GM19238 (cell line): ENCODE measurements at regions not wholly inside any gene's neighbourhood (a gene's known extent, or its start where the extent isn't known, plus 50 kb on each side); places are given as distances from the start of the nearest gene placed in this dataset.
"Not testable (repeated sequence)": the region's sequence is repeated elsewhere in the genome, so short reads cannot be mapped to it uniquely, and the experiment has no call there.

ENCODE experiments used
- DNase-seq: peaks from one replicate; pipeline ENCODE4 v3.0.0; 2011; ENCODE audit warnings: low spot score; ENCODE audit not compliant: insufficient read length

DNA sequence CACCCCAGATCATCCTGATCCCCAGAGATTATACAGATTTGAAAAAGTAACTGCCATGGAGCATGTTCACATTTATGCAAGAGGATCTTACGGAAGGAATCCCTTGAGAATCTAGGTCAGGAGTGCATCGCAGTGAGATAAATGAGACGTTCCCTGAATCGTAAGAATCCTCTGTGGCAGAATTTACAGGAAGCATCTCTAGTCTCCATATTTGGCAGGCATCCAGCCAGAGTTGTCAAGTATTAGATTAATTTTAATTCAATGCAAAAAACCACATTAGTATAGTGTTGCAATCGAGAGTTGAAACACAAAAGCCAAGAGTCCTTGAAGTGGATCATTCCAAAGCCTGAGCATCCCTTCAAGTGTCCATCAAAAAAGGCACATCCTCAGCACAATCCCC lies 100.8 kb downstream of the RRAGC start:
- DNase-seq, result no peak

GRCh38 chr1:38746941-38747600 lies 112.5 kb downstream of the RRAGC start:
- DNase-seq, result no peak

DNA sequence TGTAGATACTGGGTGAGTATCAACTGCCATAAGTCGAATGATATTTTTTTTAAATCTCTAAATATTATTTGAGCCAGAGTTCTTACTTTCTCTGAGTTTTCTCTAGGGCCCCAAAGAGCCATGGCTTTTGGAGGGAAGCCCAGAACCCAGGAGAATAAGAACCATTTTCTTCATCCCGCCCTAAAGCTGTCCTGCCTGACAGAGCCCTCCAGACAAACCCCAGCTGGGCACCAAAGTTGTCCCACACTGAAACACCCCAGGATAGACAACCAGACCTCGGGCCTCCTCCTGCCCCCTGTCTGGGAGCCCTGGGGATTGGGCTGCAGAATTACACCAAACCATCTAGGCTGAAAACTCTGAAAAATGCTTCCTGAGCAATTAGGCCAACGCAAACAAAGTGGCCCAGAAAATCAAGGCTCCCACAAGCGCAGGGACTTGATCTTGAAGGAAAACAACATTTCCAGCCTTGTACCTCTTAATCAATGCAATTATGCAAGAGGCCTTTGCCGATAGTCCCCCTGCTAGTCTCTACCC lies 113.1 kb downstream of the RRAGC start:
- DNase-seq, result no peak

DNA sequence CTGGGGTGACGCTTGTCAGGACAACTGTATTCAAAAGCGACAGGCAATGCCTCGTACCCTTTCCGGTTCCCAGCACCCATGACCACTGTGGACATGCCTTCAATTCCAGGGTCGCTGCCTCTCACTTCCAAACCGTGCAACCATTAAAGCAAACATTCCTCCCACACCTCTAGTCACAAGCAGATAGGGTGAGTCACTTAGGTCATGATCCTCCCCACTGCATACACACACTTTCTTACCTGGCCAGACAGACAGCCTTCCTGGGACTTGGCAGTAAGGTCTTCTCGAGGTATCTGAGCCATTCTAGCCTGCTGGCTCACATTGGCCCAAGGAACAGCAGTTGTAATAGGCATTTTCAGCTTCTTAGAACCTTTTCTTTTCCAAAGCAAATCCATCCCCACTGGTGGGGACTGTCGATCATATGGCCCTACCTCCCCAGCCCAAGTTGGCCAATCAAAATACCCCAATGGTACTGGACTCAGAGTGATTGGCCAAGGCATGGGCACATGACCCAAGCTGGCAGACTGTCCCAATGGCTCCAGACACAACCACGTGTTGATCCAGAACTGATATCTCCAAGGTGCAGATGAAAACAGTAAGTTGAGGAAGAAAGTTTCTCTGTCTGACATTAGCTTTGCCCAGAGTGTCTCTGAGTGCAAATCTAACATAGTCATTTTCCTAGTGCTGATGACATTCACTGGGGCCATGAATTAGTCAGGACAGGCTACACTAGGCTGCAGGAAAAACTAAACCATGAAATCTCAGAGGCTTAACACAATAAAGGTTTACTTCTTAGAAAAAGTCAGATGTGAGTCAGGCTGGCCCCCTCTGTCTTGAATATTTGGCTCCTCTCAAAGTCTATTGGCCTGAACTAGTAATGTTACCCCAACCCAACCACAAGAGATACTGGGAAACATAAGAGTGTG lies 113.8 kb downstream of the RRAGC start:
- no peak for DNase-seq

DNA sequence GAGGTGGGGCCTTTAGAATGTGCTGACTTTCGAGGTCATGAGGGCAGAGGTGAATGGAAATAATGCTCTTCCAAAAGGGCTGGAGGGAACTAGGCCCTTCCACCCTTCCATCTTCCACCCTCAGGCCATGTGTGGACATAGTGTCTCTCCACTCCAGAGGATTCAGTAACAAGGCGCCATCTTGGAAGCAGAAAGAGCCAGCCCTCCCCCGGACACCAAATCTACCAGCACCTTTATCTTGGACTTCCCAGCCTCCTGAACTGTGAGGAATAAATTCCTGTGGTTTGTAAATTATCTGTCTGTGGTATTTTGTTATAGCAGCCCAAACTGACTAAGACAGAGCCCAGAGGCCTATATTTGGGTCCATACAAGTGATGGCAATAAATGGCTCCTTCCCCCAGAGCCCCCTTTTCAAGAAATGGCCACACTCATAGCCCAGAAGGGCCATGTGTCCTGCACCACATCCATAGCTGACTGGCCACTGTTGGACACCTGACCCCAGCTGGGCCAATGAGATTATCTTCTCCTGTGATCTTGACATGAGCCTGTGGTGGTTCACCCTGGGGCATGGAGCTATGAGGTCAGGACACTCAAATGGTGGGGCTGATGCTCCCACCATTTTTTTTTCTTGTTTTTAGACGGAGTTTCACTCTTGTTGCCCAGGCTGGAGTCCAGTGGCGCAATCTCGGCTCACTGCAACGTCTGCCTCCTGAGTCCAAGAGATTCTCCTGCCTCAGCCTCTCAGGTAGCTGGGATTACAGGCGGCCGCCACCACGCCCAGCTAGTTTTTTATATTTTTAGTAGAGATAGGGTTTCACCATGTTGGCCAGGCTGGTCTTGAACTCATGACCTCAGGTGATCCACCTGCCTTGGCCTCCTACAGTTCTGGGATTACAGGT lies 114.9 kb downstream of the RRAGC start:
- DNase-seq, result no peak

DNA sequence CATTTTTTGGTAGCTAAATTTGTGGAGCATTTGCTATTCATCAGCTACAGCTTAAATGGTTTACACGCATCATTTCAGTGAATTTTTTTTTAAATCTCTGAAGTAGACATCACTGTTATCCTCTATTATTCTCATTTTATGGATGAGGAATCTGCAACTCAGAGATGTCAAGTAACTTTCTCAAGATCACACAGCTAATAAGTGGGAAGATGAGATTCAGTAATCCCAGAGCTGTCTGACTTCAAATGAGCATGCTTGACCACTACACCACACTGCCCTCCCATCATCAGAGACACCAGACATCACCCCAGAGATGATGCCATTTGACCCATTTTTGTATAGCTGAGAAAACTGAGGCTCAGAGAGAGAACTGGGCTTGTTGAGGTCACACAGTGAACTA lies 116.4 kb downstream of the RRAGC start:
- no peak for DNase-seq

DNA sequence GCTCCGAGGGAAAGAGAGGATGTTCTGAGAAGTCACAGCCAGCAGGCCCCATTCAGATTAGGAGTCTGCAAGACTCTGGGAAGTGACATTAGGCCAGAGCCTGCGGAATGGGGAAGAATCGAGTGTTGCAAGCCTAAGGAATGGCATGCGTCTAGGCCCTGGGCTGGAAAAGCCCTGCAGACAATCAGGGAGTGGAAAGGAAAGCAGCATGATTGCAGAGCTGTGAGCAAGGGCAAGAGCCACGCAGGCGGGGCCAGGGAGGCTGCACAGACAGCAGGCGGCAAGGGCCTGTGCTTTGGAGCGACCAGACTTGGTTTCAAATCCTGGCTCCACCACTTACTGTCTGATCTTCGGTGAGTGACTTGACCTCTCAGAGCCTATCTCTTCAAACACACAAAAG lies 118.2 kb downstream of the RRAGC start:
- DNase-seq, result no peak

DNA sequence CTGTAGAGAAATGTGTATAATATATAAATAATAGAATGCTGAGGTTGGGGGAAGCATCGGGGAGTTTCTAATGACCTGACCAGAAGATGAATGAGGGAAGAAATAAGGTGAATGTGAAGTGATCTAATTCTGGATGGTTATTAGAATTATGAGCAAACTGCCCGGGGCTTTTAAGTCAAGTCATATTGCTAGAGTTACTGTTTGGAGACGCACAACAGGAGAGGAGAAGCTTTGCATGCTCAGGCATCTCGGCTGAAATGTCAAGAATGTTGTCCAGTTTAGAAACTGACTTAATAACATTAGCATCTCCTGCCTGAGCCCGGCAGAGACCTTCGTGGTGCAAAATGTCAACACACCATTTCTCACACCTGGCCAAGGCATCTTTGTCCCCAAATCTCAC lies 119.1 kb downstream of the RRAGC start:
- no peak for DNase-seq

- DNase-seq, result no peak
Observed at GRCh38 chr1:38738207-38738606, 121.4 kb downstream of the RRAGC start.

GRCh38 chr1:38736399-38736798 lies 123.2 kb downstream of the RRAGC start:
- DNase-seq, result no peak

DNA sequence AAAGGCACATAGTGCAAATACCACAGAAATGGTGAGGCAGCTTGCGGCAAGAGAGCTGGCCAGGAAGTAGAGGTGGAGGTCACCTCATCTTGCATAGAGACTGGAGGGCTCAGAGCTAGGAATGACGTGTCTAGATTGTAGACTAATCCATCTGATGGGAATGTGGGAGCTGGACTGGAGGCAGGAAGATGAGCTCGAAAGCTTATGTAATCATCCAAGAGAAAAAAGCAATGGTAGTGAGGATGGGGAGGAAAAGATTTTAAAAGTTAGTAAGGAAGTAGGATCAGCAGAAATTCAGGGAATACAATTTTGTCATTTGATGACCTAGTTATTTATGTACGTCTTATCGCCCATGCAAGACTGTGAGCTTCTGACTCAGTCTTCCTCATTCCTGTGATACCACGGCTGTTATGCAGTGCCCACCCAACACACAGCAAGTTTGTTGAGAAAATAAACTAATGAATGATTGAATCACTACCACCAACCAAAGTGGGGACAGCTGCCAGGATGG lies 123.9 kb downstream of the RRAGC start:
- DNase-seq, result no peak

DNA sequence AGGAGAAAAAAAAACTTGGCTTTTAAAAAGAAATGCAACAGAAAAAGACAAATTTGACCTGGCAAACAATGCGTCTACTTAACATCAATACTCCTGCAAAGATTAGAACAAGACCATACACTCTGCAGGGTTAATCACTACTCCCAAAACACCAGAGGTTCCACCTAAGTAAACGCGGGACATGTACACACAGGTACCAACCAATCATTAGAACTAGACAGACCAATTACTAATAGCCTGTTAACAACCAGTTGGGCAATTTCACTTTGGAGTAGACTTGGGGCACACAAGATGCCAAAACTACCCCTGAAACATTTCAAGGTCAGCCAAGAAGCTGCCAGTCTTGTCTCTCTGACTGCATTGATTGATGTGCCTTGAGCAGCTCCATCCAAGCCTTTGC lies 125.8 kb downstream of the RRAGC start:
- no peak for DNase-seq

GRCh38 chr1:38730511-38731397 lies 128.8 kb downstream of the RRAGC start:
- DNase-seq, result no peak

DNA sequence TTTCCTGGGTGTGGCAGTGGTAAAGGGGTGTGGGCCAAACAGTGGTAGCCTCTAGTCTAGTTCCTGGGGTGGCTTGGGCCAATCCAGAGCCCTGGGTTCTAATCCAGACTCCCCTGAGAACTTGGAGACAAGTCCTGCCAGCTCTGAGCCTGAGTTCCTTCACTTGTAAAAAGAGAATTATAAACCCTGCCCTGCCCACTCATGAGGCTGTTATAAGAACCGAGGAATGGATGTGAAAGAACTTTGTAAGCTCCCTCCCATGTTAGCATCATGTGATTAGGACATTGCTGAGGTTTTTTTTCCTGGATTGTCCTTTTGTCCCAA lies 131.0 kb downstream of the RRAGC start:
- DNase-seq, result no peak

GRCh38 chr1:38727684-38728584 lies 131.6 kb downstream of the RRAGC start:
- DNase-seq, result no peak

GRCh38 chr1:38725321-38725961 lies 134.1 kb downstream of the RRAGC start:
- not testable (repeated sequence) for DNase-seq

- no peak for DNase-seq
Observed at GRCh38 chr1:38724160-38725131, 135.1 kb downstream of the RRAGC start.

- DNase-seq, result no peak
Observed at GRCh38 chr1:38721816-38722215, 137.8 kb downstream of the RRAGC start.
